K562 (cell line): ENCODE measurements at regions not wholly inside any gene's neighbourhood (a gene's known extent, or its start where the extent isn't known, plus 50 kb on each side); places are given as distances from the start of the nearest gene placed in this dataset.

Source experiments
- EHMT2 ChIP-seq: fragments of 450-650 bp; IDR thresholded peaks from 2 replicates; pipeline ENCODE4 v1.6.1; 2018; ENCODE audit warnings: antibody characterized with exemption
- NFE2L1 ChIP-seq: fragments of 450-650 bp; IDR thresholded peaks from 2 replicates; pipeline ENCODE4 v1.6.1; 2016; ENCODE audit warnings: missing genetic modification characterization, low read depth, mild to moderate bottlenecking, missing compliant biosample characterization, moderate library complexity, borderline replicate concordance
- RFX5 ChIP-seq: IDR thresholded peaks from 2 replicates; pipeline ENCODE4 v1.6.1; 2011; ENCODE audit warnings: low read depth, mild to moderate bottlenecking, improper control_type of control experiment, low read length
- TRIM28 ChIP-seq: fragments of 450-650 bp; IDR thresholded peaks from 2 replicates; pipeline ENCODE4 v1.6.1; 2017
- ZKSCAN1 ChIP-seq: fragments of 150-350 bp; IDR thresholded peaks from 2 replicates; pipeline ENCODE4 v1.6.1; 2016; ENCODE audit warnings: low read depth, low read length
- ZNF23 ChIP-seq: fragments of 250-450 bp; sonication (Bioruptor Pico); IDR thresholded peaks from 2 replicates; pipeline ENCODE4 v1.4.0; 2020; ENCODE audit warnings: mild to moderate bottlenecking
- TF ChIP-seq, protein P1 (sequence below): IDR thresholded peaks from 2 replicates; pipeline ENCODE4 v1.6.1; 2011; ENCODE audit not compliant: insufficient read length; ENCODE audit errors: extremely low read depth
- TF ChIP-seq, protein P2 (sequence below): fragments of 450-650 bp; IDR thresholded peaks from 2 replicates; pipeline ENCODE4 v1.6.1; 2016
- TF ChIP-seq, protein P3 (sequence below): sonication (generic); formaldehyde crosslinking; IDR thresholded peaks from 2 replicates; pipeline ENCODE4 v1.8.0; 2023; ENCODE audit warnings: mild to moderate bottlenecking, missing genetic modification reagents
- TF ChIP-seq, protein P4 (sequence below): sonication (generic); formaldehyde crosslinking; IDR thresholded peaks from 2 replicates; pipeline ENCODE4 v1.5.0; 2020; ENCODE audit warnings: missing genetic modification reagents

DNA sequence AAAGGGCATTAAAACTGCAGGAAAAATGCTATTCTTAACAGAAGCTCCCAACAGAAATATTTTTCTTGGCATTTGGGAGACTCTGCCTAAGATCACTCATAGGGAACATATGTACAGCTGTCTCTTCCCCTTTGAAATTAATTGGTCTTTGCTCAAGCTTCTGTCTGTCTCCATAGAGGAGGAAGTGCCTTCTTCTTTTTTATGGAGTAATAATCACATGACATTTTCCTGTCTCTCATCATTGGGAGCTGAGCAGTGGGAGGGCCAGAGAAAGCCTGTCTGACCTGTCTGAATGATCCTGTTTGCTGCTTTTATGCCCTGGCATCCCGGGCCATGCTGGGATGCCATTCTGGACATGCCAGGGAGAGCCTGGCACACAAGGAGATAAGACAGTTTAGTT is 145.6 kb downstream of the AQP4 start:
- no peak for TF ChIP-seq EHMT2
- no peak for TF ChIP-seq ZNF23
- no peak for TF ChIP-seq TRIM28
- TF ChIP-seq, protein P1, sequence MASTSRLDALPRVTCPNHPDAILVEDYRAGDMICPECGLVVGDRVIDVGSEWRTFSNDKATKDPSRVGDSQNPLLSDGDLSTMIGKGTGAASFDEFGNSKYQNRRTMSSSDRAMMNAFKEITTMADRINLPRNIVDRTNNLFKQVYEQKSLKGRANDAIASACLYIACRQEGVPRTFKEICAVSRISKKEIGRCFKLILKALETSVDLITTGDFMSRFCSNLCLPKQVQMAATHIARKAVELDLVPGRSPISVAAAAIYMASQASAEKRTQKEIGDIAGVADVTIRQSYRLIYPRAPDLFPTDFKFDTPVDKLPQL = no peak
- no peak for TF ChIP-seq NFE2L1 (tag)
- TF ChIP-seq ZKSCAN1 = no peak
- TF ChIP-seq, protein P2, sequence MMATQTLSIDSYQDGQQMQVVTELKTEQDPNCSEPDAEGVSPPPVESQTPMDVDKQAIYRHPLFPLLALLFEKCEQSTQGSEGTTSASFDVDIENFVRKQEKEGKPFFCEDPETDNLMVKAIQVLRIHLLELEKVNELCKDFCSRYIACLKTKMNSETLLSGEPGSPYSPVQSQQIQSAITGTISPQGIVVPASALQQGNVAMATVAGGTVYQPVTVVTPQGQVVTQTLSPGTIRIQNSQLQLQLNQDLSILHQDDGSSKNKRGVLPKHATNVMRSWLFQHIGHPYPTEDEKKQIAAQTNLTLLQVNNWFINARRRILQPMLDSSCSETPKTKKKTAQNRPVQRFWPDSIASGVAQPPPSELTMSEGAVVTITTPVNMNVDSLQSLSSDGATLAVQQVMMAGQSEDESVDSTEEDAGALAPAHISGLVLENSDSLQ = no peak
- no peak for TF ChIP-seq RFX5
- TF ChIP-seq, protein P3, sequence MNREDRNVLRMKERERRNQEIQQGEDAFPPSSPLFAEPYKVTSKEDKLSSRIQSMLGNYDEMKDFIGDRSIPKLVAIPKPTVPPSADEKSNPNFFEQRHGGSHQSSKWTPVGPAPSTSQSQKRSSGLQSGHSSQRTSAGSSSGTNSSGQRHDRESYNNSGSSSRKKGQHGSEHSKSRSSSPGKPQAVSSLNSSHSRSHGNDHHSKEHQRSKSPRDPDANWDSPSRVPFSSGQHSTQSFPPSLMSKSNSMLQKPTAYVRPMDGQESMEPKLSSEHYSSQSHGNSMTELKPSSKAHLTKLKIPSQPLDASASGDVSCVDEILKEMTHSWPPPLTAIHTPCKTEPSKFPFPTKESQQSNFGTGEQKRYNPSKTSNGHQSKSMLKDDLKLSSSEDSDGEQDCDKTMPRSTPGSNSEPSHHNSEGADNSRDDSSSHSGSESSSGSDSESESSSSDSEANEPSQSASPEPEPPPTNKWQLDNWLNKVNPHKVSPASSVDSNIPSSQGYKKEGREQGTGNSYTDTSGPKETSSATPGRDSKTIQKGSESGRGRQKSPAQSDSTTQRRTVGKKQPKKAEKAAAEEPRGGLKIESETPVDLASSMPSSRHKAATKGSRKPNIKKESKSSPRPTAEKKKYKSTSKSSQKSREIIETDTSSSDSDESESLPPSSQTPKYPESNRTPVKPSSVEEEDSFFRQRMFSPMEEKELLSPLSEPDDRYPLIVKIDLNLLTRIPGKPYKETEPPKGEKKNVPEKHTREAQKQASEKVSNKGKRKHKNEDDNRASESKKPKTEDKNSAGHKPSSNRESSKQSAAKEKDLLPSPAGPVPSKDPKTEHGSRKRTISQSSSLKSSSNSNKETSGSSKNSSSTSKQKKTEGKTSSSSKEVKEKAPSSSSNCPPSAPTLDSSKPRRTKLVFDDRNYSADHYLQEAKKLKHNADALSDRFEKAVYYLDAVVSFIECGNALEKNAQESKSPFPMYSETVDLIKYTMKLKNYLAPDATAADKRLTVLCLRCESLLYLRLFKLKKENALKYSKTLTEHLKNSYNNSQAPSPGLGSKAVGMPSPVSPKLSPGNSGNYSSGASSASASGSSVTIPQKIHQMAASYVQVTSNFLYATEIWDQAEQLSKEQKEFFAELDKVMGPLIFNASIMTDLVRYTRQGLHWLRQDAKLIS (CRISPR knock-in tag) = no peak
- TF ChIP-seq, protein P4, sequence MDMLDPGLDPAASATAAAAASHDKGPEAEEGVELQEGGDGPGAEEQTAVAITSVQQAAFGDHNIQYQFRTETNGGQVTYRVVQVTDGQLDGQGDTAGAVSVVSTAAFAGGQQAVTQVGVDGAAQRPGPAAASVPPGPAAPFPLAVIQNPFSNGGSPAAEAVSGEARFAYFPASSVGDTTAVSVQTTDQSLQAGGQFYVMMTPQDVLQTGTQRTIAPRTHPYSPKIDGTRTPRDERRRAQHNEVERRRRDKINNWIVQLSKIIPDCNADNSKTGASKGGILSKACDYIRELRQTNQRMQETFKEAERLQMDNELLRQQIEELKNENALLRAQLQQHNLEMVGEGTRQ = no peak
